ENCODE measurements at regions not wholly inside any gene's neighbourhood (a gene's known extent, or its start where the extent isn't known, plus 50 kb on each side); places are given as distances from the start of the nearest gene placed in this dataset.

DNA sequence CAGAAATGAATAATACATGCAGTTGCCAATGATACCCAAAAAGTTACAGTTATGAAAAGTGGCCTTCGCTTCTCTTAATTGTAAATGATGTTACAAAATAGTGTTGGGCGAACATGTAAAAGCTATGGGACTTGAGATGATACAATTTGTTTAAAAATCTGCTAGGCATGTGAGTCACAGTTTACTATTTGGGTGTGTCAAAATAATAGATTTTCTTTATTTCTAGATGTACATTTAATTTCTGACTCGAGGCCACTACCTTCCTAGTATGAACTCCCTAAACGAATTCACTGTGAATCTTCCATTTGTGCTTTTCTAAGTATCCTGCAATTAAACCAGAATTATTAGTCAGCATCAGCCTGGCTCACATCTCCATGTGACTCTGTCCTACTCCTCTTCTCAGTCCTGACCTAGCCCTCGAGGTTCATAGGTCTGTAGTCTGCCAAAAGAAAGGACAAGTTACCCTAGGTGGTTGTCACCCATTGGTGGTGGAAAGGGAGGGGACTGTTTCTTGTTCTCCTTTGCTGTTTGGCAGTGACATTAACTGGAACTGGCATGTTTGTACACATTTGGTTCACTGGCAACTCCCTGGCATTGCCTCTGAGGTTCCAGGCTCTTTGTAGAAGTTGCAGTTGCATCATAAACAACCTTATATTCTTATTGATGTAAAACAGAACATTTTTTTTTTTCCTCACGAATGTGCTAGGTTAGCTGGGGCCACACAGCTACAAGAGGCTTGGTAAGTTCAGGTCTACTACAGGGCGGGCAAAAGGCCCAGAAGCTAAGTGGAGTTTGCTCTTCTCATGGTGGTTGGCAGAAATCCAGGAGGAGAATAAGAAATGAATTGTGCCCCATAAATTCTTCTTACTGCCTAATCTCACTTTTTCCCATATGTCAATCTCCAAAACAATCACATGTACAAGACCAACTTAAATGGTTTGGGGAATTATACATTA is 746.5 kb upstream of the ADAMTS5 start:
- no peaks in the 10 kb centered on the region for H3K36me3 ChIP-seq (ENCODE audit: control insufficient read depth in 1 of 2, insufficient read depth in 2 of 2, low read length in 2 of 2)
- no peaks in the 10 kb centered on the region for H3K9me3 ChIP-seq (ENCODE audit: control insufficient read depth in 1 of 2, low read length in 2 of 2)
- H3K27ac ChIP-seq (ENCODE audit: low read length) = no peak overlapping the region
- H3K27me3 ChIP-seq (ENCODE audit: low read depth, low read length) = no peaks in the 10 kb centered on the region
- no peak overlapping the region for H3K4me3 ChIP-seq (ENCODE audit: low read depth in 1 of 2, low read length in 2 of 2)
- peaks cover 0 to 5% of the 10 kb centered on the region in 2 donors for H3K4me1 ChIP-seq (ENCODE audit: control insufficient read depth in 1 of 2, insufficient read depth in 2 of 2, low read length in 2 of 2)

DNA sequence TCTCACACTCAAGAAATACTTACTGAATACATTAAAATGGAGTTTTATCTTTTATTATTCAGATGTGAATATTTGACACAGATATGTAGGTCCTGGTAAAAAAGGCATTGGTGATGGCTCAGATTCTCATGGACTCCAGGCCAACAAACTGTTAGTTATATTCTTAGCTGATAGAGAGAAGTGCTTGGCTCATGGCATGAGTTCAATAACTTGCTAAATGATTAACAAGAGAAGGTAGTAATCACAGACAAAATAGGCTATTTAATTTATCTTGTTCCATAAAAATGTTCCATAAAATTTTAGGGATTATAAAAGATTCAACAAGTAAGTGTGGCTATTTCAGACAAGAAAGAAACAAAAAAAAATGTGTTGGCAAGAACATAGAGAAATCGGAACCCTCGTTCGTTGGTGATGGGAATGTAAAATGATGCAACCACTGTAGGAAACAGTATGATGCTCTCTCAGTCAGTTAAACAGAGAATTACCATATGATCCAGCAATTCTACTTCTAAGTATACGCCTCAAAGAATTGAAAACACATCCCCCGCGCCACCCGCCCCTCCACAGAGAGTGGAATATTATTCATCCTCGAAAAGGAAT is 737.8 kb upstream of the ADAMTS5 start:
- H3K9me3 ChIP-seq (ENCODE audit: control insufficient read depth in 1 of 2, low read length in 2 of 2) = no peaks in the 10 kb centered on the region
- H3K4me1 ChIP-seq (ENCODE audit: control insufficient read depth in 1 of 2, insufficient read depth in 2 of 2, low read length in 2 of 2) = peaks cover 0 to 6% of the 10 kb centered on the region in 2 donors
- H3K27ac ChIP-seq (ENCODE audit: low read length) = no peak overlapping the region

DNA sequence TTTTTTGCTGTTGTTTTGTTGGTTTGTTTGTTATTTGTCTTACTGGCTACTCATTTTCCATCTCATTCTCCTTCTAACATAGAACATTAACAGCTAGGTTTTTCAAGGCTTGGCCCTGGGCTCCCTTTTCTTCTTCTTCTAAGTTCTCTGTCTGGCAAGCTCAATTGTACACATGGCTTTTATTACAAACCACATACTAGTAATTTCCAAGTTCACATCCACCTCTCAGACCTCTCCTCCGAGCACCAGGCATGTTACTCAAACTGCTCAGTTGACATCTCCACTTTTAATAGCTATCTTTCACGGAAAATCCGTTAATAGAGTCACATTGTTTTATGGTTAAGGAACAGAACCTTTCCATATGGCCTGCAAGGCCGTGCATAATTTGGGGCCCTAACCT is 736.9 kb upstream of the ADAMTS5 start:
- Histone ChIP-seq H3K4me1 (ENCODE audit: control insufficient read depth in 1 of 2, insufficient read depth in 2 of 2, low read length in 2 of 2) (peaks cover 0 to 6% of the 10 kb centered on the region in 2 donors), H3K4me3 (ENCODE audit: low read depth in 1 of 2, low read length in 2 of 2) (no peak overlapping the region), H3K36me3 (ENCODE audit: control insufficient read depth in 1 of 2, insufficient read depth in 2 of 2, low read length in 2 of 2) (no peaks in the 10 kb centered on the region), H3K27ac (ENCODE audit: low read length) (no peak overlapping the region), H3K9me3 (ENCODE audit: control insufficient read depth in 1 of 2, low read length in 2 of 2) (no peaks in the 10 kb centered on the region), H3K27me3 (ENCODE audit: low read depth, low read length) (no peaks in the 10 kb centered on the region)

More for the DNA sequence above, 737.8 kb upstream of the ADAMTS5 start:
- Histone ChIP-seq H3K4me3 (ENCODE audit: low read depth in 1 of 2, low read length in 2 of 2) (no peak overlapping the region), H3K36me3 (ENCODE audit: control insufficient read depth in 1 of 2, insufficient read depth in 2 of 2, low read length in 2 of 2) (no peaks in the 10 kb centered on the region), H3K27me3 (ENCODE audit: low read depth, low read length) (no peaks in the 10 kb centered on the region)

DNA sequence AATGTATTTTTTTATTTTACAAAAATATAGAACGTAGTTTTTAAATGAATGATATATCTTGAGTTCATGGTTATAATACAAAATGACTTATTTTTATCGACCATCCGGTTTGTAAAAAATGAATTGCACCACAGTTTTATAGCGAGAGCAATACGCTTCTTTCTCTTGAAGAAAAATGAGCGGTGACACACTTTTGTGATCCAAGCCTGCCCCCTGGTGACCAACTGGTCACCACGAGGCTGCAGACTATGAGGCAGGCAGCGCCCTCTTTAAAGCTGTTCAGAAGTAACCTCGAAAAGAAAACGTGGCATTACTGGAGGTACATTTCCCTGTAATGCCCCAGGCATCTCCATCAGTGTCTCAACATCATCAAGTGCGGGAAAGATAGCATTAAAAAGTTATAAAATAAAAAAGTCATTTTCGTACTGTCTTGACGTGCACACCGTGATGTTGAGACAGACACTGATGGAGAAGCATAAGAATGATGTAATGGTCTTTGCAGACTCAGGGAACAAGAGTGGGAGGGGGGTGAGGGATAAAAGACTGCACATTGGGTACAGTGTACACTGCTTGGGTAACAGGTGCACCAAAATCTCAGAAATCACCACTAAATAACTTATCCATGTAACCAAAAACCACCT is 734.2 kb upstream of the ADAMTS5 start:
- H3K4me1 ChIP-seq (ENCODE audit: control insufficient read depth in 1 of 2, insufficient read depth in 2 of 2, low read length in 2 of 2) = peaks cover 0 to 6% of the 10 kb centered on the region in 2 donors
- H3K4me3 ChIP-seq (ENCODE audit: low read depth in 1 of 2, low read length in 2 of 2) = no peak overlapping the region
- H3K27me3 ChIP-seq (ENCODE audit: low read depth, low read length) = no peaks in the 10 kb centered on the region
- no peak overlapping the region for H3K27ac ChIP-seq (ENCODE audit: low read length)
- no peaks in the 10 kb centered on the region for H3K36me3 ChIP-seq (ENCODE audit: control insufficient read depth in 1 of 2, insufficient read depth in 2 of 2, low read length in 2 of 2)
- no peaks in the 10 kb centered on the region for H3K9me3 ChIP-seq (ENCODE audit: control insufficient read depth in 1 of 2, low read length in 2 of 2)

DNA sequence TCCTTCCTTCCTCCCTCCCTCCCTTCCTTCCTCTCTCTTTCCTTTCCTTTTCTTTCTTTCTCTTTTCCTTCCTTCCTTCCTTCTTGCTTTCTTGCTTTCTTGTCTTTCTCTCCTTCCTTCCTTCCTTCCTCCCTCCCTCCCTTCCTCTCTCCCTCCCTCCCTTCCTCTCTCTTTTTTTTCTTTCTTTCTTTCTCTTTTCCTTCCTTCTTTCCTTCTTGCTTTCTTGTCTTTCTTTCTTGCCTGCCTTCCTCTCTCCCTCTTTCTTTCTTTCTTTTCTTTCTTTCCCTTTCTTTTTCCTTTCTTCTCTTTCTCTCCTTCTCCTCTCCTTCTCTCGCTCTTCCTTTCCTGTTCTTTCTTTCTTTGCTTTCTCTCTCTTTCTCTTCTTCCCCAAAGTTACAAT is 728.4 kb upstream of the ADAMTS5 start:
- Histone ChIP-seq H3K27me3 (ENCODE audit: low read depth, low read length) (no peaks in the 10 kb centered on the region), H3K9me3 (ENCODE audit: control insufficient read depth in 1 of 2, low read length in 2 of 2) (no peaks in the 10 kb centered on the region), H3K27ac (ENCODE audit: low read length) (no peak overlapping the region), H3K4me3 (ENCODE audit: low read depth in 1 of 2, low read length in 2 of 2) (no peak overlapping the region), H3K4me1 (ENCODE audit: control insufficient read depth in 1 of 2, insufficient read depth in 2 of 2, low read length in 2 of 2) (no peaks in the 10 kb centered on the region), H3K36me3 (ENCODE audit: control insufficient read depth in 1 of 2, insufficient read depth in 2 of 2, low read length in 2 of 2) (no peaks in the 10 kb centered on the region)

DNA sequence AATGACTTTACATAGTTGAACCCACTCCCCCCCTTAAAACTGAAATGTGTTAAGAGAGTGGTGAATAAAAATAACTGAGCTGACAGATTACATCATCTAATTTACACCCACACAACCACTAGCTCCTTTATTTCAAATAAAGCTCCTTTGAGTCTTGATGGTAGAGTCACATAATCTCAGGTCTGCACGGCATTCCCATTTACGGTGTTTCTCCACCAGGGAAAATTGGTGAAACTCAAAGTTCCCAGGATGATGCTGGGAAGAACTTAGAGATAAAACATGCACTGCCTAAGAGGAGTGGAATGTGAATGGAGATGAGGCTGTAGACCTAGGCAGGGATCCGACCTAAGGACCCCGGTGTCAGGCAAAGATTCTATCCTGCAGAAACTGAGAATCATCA is 727.8 kb upstream of the ADAMTS5 start:
- Histone ChIP-seq H3K4me1 (ENCODE audit: control insufficient read depth in 1 of 2, insufficient read depth in 2 of 2, low read length in 2 of 2) (no peaks in the 10 kb centered on the region), H3K4me3 (ENCODE audit: low read depth in 1 of 2, low read length in 2 of 2) (no peak overlapping the region), H3K27me3 (ENCODE audit: low read depth, low read length) (no peaks in the 10 kb centered on the region), H3K36me3 (ENCODE audit: control insufficient read depth in 1 of 2, insufficient read depth in 2 of 2, low read length in 2 of 2) (no peaks in the 10 kb centered on the region), H3K27ac (ENCODE audit: low read length) (no peak overlapping the region), H3K9me3 (ENCODE audit: control insufficient read depth in 1 of 2, low read length in 2 of 2) (peaks cover 0 to 2% of the 10 kb centered on the region in 2 donors)

DNA sequence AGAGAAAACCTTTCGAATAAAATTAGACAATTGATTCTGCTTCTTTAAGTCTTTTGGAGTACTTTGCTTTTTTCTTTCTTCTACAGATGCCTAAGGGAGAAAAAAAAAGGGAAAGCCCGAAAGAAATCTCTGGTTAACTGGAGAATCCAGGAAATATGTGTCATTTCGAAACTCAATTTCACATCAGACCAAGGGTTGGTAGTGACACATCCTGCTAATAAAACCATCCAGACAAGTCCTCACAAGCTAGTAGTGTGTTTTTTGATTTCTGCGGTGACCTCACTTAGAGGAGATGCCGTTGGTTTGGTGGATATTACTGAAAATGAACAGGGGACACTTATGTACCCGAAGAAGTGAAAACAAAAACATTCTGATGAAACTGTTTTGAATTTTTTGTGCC is 726.5 kb upstream of the ADAMTS5 start:
- Histone ChIP-seq H3K27me3 (ENCODE audit: low read depth, low read length) (no peaks in the 10 kb centered on the region), H3K4me3 (ENCODE audit: low read depth in 1 of 2, low read length in 2 of 2) (no peak overlapping the region), H3K4me1 (ENCODE audit: control insufficient read depth in 1 of 2, insufficient read depth in 2 of 2, low read length in 2 of 2) (no peaks in the 10 kb centered on the region), H3K36me3 (ENCODE audit: control insufficient read depth in 1 of 2, insufficient read depth in 2 of 2, low read length in 2 of 2) (no peaks in the 10 kb centered on the region), H3K27ac (ENCODE audit: low read length) (no peak overlapping the region), H3K9me3 (ENCODE audit: control insufficient read depth in 1 of 2, low read length in 2 of 2) (peaks cover 4 to 7% of the 10 kb centered on the region in 2 donors)

DNA sequence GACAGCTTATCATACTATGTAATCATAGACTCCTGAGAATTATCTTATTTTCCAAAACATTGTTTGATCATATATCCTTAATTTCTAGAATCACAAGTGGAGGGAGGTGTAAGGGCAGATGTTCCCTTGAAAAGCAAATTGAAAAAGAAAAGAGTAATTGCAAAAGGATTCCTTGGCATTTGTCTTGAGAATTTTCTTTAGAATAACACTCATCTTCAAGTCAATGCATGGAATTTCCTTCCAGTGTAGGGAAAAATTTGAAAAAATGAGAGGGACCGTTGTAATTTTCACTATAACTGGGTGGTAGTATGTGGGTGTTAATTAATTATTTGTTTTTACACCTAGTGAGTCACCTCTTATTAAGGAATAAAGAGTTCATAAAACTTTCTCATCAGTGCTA is 724.6 kb upstream of the ADAMTS5 start:
- no peaks in the 10 kb centered on the region for H3K27me3 ChIP-seq (ENCODE audit: low read depth, low read length)
- H3K27ac ChIP-seq (ENCODE audit: low read length) = no peak overlapping the region
- H3K36me3 ChIP-seq (ENCODE audit: control insufficient read depth in 1 of 2, insufficient read depth in 2 of 2, low read length in 2 of 2) = no peaks in the 10 kb centered on the region
- no peak overlapping the region for H3K4me3 ChIP-seq (ENCODE audit: low read depth in 1 of 2, low read length in 2 of 2)
- no peaks in the 10 kb centered on the region for H3K4me1 ChIP-seq (ENCODE audit: control insufficient read depth in 1 of 2, insufficient read depth in 2 of 2, low read length in 2 of 2)
- H3K9me3 ChIP-seq (ENCODE audit: control insufficient read depth in 1 of 2, low read length in 2 of 2) = peaks cover 4 to 7% of the 10 kb centered on the region in 2 donors

DNA sequence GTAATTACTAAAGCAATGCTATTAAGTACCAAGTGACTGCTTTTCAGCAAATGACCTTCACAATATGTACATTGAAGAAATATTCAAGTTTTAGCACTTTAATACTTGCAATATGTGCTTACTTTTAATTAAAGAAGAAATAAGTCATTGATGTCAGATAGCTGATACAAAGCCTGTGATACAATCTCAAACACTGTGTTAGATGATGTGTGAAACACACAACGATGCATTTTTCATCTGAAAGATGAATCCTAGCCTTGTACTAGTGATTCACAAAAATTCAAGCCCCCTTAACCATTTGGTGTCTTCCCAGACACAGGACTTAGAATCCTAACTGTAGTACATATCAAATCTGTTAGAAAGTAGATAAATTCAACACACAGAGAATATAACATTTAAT is 724.1 kb upstream of the ADAMTS5 start:
- Histone ChIP-seq H3K4me1 (ENCODE audit: control insufficient read depth in 1 of 2, insufficient read depth in 2 of 2, low read length in 2 of 2) (no peaks in the 10 kb centered on the region), H3K27me3 (ENCODE audit: low read depth, low read length) (no peaks in the 10 kb centered on the region), H3K9me3 (ENCODE audit: control insufficient read depth in 1 of 2, low read length in 2 of 2) (peaks cover 4 to 7% of the 10 kb centered on the region in 2 donors), H3K4me3 (ENCODE audit: low read depth in 1 of 2, low read length in 2 of 2) (no peak overlapping the region), H3K27ac (ENCODE audit: low read length) (no peak overlapping the region), H3K36me3 (ENCODE audit: control insufficient read depth in 1 of 2, insufficient read depth in 2 of 2, low read length in 2 of 2) (no peaks in the 10 kb centered on the region)

DNA sequence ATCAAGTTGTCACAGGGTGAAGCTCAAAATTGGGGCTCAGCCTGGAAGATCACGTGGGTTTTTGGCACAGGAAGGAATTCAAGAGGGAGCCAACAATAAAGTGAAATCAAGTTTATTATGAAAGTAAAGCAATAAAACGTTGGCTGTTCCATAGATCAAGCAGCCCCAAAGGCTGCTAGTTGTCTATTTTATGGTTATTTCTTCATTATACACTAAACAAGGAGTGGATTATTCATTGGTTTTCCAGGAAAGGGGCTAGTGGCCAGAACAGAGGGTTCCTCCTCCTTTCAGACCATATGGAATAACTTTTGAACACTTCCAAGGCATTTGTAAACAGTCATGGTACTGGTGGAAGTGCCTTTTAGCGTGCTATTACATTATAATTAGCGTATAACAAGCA is 723.5 kb upstream of the ADAMTS5 start:
- Histone ChIP-seq H3K4me1 (ENCODE audit: control insufficient read depth in 1 of 2, insufficient read depth in 2 of 2, low read length in 2 of 2) (no peaks in the 10 kb centered on the region), H3K4me3 (ENCODE audit: low read depth in 1 of 2, low read length in 2 of 2) (no peak overlapping the region), H3K9me3 (ENCODE audit: control insufficient read depth in 1 of 2, low read length in 2 of 2) (peaks cover 4 to 7% of the 10 kb centered on the region in 2 donors), H3K27me3 (ENCODE audit: low read depth, low read length) (no peaks in the 10 kb centered on the region), H3K36me3 (ENCODE audit: control insufficient read depth in 1 of 2, insufficient read depth in 2 of 2, low read length in 2 of 2) (no peaks in the 10 kb centered on the region), H3K27ac (ENCODE audit: low read length) (no peak overlapping the region)

DNA sequence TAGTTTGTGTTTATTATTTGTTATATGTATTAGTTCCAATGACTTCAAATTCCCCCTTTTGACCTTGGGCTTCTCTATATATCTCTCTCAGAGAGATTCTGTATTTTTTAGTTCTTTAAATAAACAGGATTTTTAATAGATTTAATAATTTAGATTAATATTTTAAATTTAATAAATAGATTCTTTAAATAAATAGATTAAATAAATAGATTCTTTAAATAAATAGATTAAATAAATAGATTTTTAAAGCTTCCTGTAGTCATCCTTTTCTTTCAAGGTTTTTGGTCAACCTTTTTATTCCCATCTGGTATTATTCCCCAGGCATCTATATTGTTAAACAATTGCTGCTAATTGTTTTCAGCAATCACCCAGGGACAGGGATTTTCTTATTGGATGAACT is 721.9 kb upstream of the ADAMTS5 start:
- peaks cover 4 to 7% of the 10 kb centered on the region in 2 donors for H3K9me3 ChIP-seq (ENCODE audit: control insufficient read depth in 1 of 2, low read length in 2 of 2)
- H3K36me3 ChIP-seq (ENCODE audit: control insufficient read depth in 1 of 2, insufficient read depth in 2 of 2, low read length in 2 of 2) = no peaks in the 10 kb centered on the region
- no peak overlapping the region for H3K27ac ChIP-seq (ENCODE audit: low read length)
- no peak overlapping the region for H3K4me3 ChIP-seq (ENCODE audit: low read depth in 1 of 2, low read length in 2 of 2)
- no peaks in the 10 kb centered on the region for H3K4me1 ChIP-seq (ENCODE audit: control insufficient read depth in 1 of 2, insufficient read depth in 2 of 2, low read length in 2 of 2)
- H3K27me3 ChIP-seq (ENCODE audit: low read depth, low read length) = no peaks in the 10 kb centered on the region

All from muscle layer of duodenum (tissue), 2 donors.